K562 (cell line): ENCODE measurements at regions not wholly inside any gene's neighbourhood (a gene's known extent, or its start where the extent isn't known, plus 50 kb on each side); places are given as distances from the start of the nearest gene placed in this dataset.

ENCODE experiments used
- ATAC-seq: fragments of 200-7000 bp; cut with Tn5 transposase; 3 replicates; pipeline ENCODE4 v1.9.1; 2020; ENCODE audit warnings: moderate library complexity
- BruUV-seq: library from RNA; stranded (reverse); fragments of 400-500 nt; replicated peaks from 2 replicates; lab custom pipeline; 2021; lab: Mats Ljungman, UMichigan
- CTCF ChIA-PET: fragments of 300-600 bp; formaldehyde crosslinking; extraction: SDS; loops from one replicate; lab custom pipeline; 2021; ENCODE audit warnings: low intra/inter-chr PET ratio; lab: Yijun Ruan, JAX
- POLR2A ChIA-PET: fragments of 300-600, 350-650 bp; sonication (Branson Sonifier 250); formaldehyde crosslinking; extraction: SDS; loops from one replicate; lab custom pipeline; 2021; ENCODE audit warnings: antibody characterized with exemption, inconsistent platforms; lab: Yijun Ruan, JAX
- DNase-seq, 4 experiments: peaks; one replicate each; pipeline versions ENCODE4 v3.0.0 to v3.0.0-alpha.2; 2011 to 2018; ENCODE audit warnings: low spot score in 3 of 4, mixed read lengths in 3 of 4; ENCODE audit errors: extremely low read depth in 1 of 4
- FAIRE-seq: peaks from 2 replicates; lab custom pipeline; 2011; peaks lifted over from hg19 to GRCh38; lab: Jason Lieb, UNC
- H2AFZ ChIP-seq: 2 replicates; pipeline ENCODE4 v1.6.0; 2011; ENCODE audit warnings: low read depth, low read length, control low read depth, inconsistent platforms
- H3K27ac ChIP-seq: fragments of 200-600 bp; 3 replicates; pipeline ENCODE4 v1.8.0; 2011; ENCODE audit warnings: low read depth, mild to moderate bottlenecking, control low read depth, inconsistent platforms, low read length, moderate library complexity, mixed read lengths; ENCODE audit errors: extremely low read depth
- H3K27me3 ChIP-seq, 2 experiments: fragments of 300-600 bp in 1 of 2; 2 replicates in 1 of 2; 3 replicates in 1 of 2; pipeline versions ENCODE4 v1.6.0 to v1.8.0; 2011; ENCODE audit warnings: inconsistent platforms in 2 of 2, low read length in 2 of 2, mild to moderate bottlenecking in 1 of 2, mixed read lengths in 1 of 2, moderate library complexity in 1 of 2; ENCODE audit not compliant: control insufficient read depth in 2 of 2, insufficient read depth in 2 of 2
- H3K36me3 ChIP-seq: fragments of 300-600 bp; 3 replicates; pipeline ENCODE4 v1.8.0; 2011; ENCODE audit warnings: mild to moderate bottlenecking, low read length, inconsistent platforms; ENCODE audit not compliant: control insufficient read depth, insufficient read depth
- H3K4me1 ChIP-seq, 2 experiments: fragments of 200-600 bp in 1 of 2; replicated peaks in 1 of 2; 2 replicates in 1 of 2; 3 replicates in 1 of 2; pipeline versions ENCODE4 v1.5.1 to v1.8.0; 2011; ENCODE audit warnings: inconsistent platforms in 2 of 2, low read length in 2 of 2, mild to moderate bottlenecking in 1 of 2, mixed read lengths in 1 of 2, moderate library complexity in 1 of 2; ENCODE audit not compliant: control insufficient read depth in 2 of 2, insufficient read depth in 2 of 2
- H3K4me2 ChIP-seq: 2 replicates; pipeline ENCODE4 v1.6.1; 2011; ENCODE audit warnings: low read length, control low read depth, inconsistent platforms, mixed read lengths; ENCODE audit not compliant: insufficient read depth
- H3K4me3 ChIP-seq: fragments of 200-600 bp; sonication (generic), shearing (Covaris generic); 2 replicates; pipeline ENCODE4 v1.5.1; 2016; ENCODE audit warnings: control low read depth, inconsistent platforms
- H3K79me2 ChIP-seq: fragments of 200-600 bp; 3 replicates; pipeline ENCODE4 v1.8.0; 2011; ENCODE audit warnings: low read length, inconsistent platforms; ENCODE audit not compliant: control insufficient read depth, insufficient read depth
- H3K9ac ChIP-seq, 2 experiments: 2 replicates each; pipeline versions ENCODE4 v1.6.0 to v1.6.1; 2011; ENCODE audit warnings: low read depth in 2 of 2, low read length in 2 of 2, control low read depth in 1 of 2, inconsistent platforms in 1 of 2, mild to moderate bottlenecking in 1 of 2, mixed read lengths in 1 of 2; ENCODE audit not compliant: insufficient read depth in 1 of 2
- H3K9me1 ChIP-seq: one replicate; pipeline ENCODE4 v1.6.0; 2011; ENCODE audit warnings: inconsistent platforms, mild to moderate bottlenecking, low read length, moderate library complexity; ENCODE audit not compliant: control insufficient read depth, insufficient read depth
- H3K9me3 ChIP-seq: replicated peaks from 2 replicates; pipeline ENCODE4 v1.5.1; 2011; ENCODE audit warnings: low read depth, low read length, inconsistent platforms; ENCODE audit not compliant: control insufficient read depth, insufficient read depth
- H4K20me1 ChIP-seq: replicated peaks from 2 replicates; pipeline ENCODE4 v1.6.1; 2011; ENCODE audit warnings: low read length, inconsistent platforms, mixed read lengths; ENCODE audit not compliant: control insufficient read depth, insufficient read depth
- BCL6 ChIP-seq: fragments of 250-450 bp; sonication (Bioruptor Pico); IDR thresholded peaks from 2 replicates; pipeline ENCODE4 v1.4.0; 2020
- CC2D1A ChIP-seq: fragments of 450-650 bp; IDR thresholded peaks from 2 replicates; pipeline ENCODE4 v1.6.1; 2017; ENCODE audit warnings: mild to moderate bottlenecking
- HNRNPLL ChIP-seq: fragments of 200-400 bp; formaldehyde crosslinking; IDR thresholded peaks from 2 replicates; pipeline ENCODE4 v1.6.1; 2017; ENCODE audit warnings: low read length, low read depth, mild to moderate bottlenecking; ENCODE audit not compliant: poor library complexity, severe bottlenecking
- HSF4 ChIP-seq: fragments of 250-450 bp; sonication (Bioruptor Pico); IDR thresholded peaks from 2 replicates; pipeline ENCODE4 v2.1.2; 2022; ENCODE audit warnings: mild to moderate bottlenecking, moderate library complexity, borderline replicate concordance
- LEF1 ChIP-seq: fragments of 450-650 bp; IDR thresholded peaks from 2 replicates; pipeline ENCODE4 v1.6.1; 2016; ENCODE audit warnings: mild to moderate bottlenecking
- MAFK ChIP-seq: IDR thresholded peaks from 2 replicates; pipeline ENCODE4 v1.6.1; 2011; ENCODE audit warnings: low read length, improper control_type of control experiment
- MTA1 ChIP-seq: fragments of 450-650 bp; IDR thresholded peaks from 2 replicates; pipeline ENCODE4 v1.6.1; 2017; ENCODE audit warnings: borderline replicate concordance
- REST ChIP-seq, 2 experiments: fragments of 450-650 bp; formaldehyde crosslinking in 1 of 2; IDR thresholded peaks; 2 replicates each; pipeline versions ENCODE4 v1.4.0 to v1.6.1; 2014 to 2020; ENCODE audit warnings: mild to moderate bottlenecking in 2 of 2, borderline replicate concordance in 1 of 2, low read depth in 1 of 2
- SLC30A9 ChIP-seq: fragments of 250-450 bp; sonication (Bioruptor Pico); IDR thresholded peaks from 2 replicates; pipeline ENCODE4 v1.8.0; 2022; ENCODE audit warnings: mild to moderate bottlenecking, moderate library complexity
- ZBTB33 ChIP-seq: sonication (generic); formaldehyde crosslinking; IDR thresholded peaks from 2 replicates; pipeline ENCODE4 v1.8.1; 2023; ENCODE audit warnings: mild to moderate bottlenecking, missing genetic modification reagents
- ZC3H8 ChIP-seq: fragments of 450-650 bp; IDR thresholded peaks from 2 replicates; pipeline ENCODE4 v1.6.1; 2017
- ZNF780A ChIP-seq: fragments of 250-450 bp; sonication (Bioruptor Pico); IDR thresholded peaks from 2 replicates; pipeline ENCODE4 v1.5.0; 2021; ENCODE audit warnings: mild to moderate bottlenecking
- WGBS: fragments of 100-300 bp; shearing (Covaris generic); methylation state at CpG from one replicate; pipeline ENCODE4 v1.1.6; 2016; ENCODE audit warnings: low coverage, mixed read lengths; ENCODE audit not compliant: insufficient coverage; ENCODE audit errors: missing lambda C conversion rate; 5-methylcytosine and 5-hydroxymethylcytosine counted together
- in situ Hi-C: fragments of 300-500 bp; cut with MboI; formaldehyde crosslinking; loops from 4 replicates; pipeline ENCODE4 v1.15.0; 2018; ENCODE audit warnings: inconsistent platforms, mixed read lengths
- intact Hi-C: fragments of 100-400 bp; cut with micrococcal nuclease; formaldehyde crosslinking; loops from 2 replicates; pipeline ENCODE4 v1.14.2; 2022

DNA sequence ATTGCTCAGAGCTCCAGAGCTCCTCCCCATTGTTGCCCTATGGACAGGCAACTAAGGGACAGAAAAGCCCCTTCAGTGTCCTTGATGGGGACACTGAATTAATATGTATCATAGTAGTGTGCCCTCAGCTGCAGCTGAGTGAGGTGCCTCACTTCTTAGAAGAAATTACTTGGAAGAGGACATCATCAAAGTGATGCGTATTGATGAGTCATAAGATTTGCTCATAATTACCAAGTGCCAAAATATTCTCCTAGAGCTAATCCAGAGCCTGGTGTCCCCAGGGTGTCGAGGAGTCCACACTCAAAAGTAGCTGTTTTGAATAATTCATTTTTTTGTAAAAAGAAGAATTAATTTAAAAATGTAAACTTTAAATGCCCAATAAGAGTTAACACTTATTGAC is 200.7 kb upstream of the SEMA6D start:
- no peaks in the 10 kb centered on the region for H4K20me1 ChIP-seq
- H3K4me3 ChIP-seq = no peak overlapping the region
- no peak overlapping the region for H3K9ac ChIP-seq
- FAIRE-seq (no peak), DNase-seq (no peak), ATAC-seq (no peak)
- no peaks in the 10 kb centered on the region for H3K9me1 ChIP-seq
- no peak overlapping the region for H3K4me2 ChIP-seq
- intact Hi-C loops (no loop called here), in situ Hi-C loops (no loop called here)
- H3K79me2 ChIP-seq = no peaks in the 10 kb centered on the region
- no peaks in the 10 kb centered on the region for H3K4me1 ChIP-seq
- CTCF ChIA-PET = no interaction called here
- BruUV-seq = no TSS peak
- WGBS = 0% methylated on average over 2 of the region's 2 CpGs
- no peaks in the 10 kb centered on the region; the same call in 1 of the 2 replicates for H3K9me3 ChIP-seq
- H3K36me3 ChIP-seq = no peaks in the 10 kb centered on the region
- TF ChIP-seq SLC30A9 (CRISPR knock-in tag) (no peak), LEF1 (no peak), MTA1 (no peak), REST (IDR thresholded peaks at IDR 0.05; ENCODE audit: borderline replicate concordance) (no peak), REST (CRISPR knock-in tag; IDR thresholded peaks at IDR 0.05; ENCODE audit: low read depth) (no peak), ZBTB33 (CRISPR knock-in tag) (no peak), HSF4 (CRISPR knock-in tag) (no peak), ZC3H8 (no peak), MAFK (no peak), HNRNPLL (no peak), ZNF780A (CRISPR knock-in tag) (no peak), BCL6 (CRISPR knock-in tag) (no peak), CC2D1A (no peak)
- no peak overlapping the region for H2AFZ ChIP-seq
- POLR2A ChIA-PET = no interaction called here
- H3K27ac ChIP-seq = no peak overlapping the region
- no peaks in the 10 kb centered on the region for H3K27me3 ChIP-seq
